AG10803 (cell line): ENCODE measurements at regions not wholly inside any gene's neighbourhood (a gene's known extent, or its start where the extent isn't known, plus 50 kb on each side); places are given as distances from the start of the nearest gene placed in this dataset.
"Not testable (repeated sequence)": the region's sequence is repeated elsewhere in the genome, so short reads cannot be mapped to it uniquely, and the experiment has no call there.

Source experiments
- DNase-seq: peaks from one replicate; pipeline ENCODE4 v3.0.0; 2010; ENCODE audit warnings: low read depth
- H3K4me3 ChIP-seq: 2 replicates; pipeline ENCODE4 v1.5.1; 2011; ENCODE audit warnings: mild to moderate bottlenecking, low read length, control low read depth
- TF ChIP-seq, protein P1 (sequence below): conservative IDR thresholded peaks from 2 replicates; pipeline ENCODE4 v1.5.1; 2011; ENCODE audit warnings: mild to moderate bottlenecking, low read length, control low read depth, inconsistent platforms

DNA sequence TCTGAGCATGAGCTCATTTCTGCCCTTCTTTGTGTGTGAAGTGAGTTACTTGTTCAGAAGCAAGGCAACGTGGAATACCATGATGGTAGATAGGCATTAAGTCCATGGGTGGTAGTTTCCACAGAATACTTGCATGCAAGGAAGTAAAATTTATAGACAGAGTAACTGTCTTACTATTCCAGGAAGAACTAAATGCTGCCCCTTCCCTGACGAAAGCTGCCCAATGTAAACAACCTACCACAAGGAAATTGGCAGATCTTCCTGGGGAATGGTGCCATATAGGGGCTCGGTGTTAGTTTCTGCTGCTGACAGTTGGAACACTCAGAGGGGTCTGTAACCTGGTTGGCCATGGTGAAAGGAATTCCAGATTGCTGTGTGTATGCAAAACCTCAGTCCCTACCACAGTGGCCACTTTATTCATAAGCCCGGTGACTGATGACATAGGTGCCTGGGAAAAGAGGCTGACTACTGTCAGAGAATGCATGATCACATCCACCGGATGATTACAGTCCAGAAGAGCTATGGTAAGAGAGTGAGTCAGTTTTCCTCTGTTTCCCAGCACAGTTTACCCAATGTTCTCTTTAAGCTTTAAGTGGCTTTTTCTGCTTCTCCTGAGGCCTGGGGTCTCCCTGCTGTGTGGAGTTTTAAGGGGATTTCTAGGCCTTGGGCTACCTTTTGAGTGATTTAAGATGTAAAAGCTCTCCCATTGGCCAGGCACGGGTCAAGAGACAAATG, 463.7 kb upstream of the NPAP1 start:
- not testable (repeated sequence) for DNase-seq, H3K4me3 ChIP-seq

DNA sequence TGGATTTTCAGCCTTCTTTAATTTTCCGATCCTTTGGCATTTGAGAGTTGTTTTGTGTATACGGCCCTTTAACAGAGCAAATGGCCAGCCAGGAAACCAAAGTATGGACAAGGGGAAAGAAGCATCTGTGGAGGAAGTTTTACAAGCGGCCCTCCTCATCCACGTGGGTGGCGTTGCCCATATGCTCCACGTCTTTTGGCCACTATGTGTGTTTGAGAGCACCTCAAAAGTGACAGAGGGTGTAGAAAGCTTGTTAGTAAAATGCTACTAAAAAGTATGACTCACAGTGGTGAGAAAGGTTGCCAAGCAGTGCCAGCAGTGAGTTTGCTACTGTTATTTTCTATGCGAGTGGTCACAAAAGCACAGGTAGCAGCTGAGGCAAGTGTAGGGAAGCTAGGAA, 451.8 kb upstream of the NPAP1 start:
- DNase-seq = no peak
- TF ChIP-seq, protein P1, sequence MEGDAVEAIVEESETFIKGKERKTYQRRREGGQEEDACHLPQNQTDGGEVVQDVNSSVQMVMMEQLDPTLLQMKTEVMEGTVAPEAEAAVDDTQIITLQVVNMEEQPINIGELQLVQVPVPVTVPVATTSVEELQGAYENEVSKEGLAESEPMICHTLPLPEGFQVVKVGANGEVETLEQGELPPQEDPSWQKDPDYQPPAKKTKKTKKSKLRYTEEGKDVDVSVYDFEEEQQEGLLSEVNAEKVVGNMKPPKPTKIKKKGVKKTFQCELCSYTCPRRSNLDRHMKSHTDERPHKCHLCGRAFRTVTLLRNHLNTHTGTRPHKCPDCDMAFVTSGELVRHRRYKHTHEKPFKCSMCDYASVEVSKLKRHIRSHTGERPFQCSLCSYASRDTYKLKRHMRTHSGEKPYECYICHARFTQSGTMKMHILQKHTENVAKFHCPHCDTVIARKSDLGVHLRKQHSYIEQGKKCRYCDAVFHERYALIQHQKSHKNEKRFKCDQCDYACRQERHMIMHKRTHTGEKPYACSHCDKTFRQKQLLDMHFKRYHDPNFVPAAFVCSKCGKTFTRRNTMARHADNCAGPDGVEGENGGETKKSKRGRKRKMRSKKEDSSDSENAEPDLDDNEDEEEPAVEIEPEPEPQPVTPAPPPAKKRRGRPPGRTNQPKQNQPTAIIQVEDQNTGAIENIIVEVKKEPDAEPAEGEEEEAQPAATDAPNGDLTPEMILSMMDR = no peak
- no peak overlapping the region for H3K4me3 ChIP-seq

DNA sequence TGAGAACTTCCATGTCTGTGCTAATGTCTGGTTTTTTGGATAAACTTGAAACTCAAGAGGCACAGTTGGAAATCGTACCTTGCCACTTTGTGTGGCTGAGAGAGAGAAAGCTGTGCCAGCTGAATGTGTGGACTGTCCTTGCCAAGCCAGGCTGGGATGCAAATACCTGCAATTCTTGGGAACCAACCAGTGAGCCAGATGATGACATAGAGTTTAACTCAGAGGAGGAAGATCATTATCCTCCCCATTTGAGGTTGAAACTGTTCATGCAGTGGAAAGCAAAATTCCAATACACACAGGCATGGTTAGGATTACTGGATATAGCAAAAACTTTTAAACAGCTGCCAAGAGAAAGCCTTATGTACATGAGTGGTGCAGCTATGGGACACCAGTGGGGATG, 451.4 kb upstream of the NPAP1 start:
- no peak overlapping the region for H3K4me3 ChIP-seq
- TF ChIP-seq, protein P1 = no peak
- DNase-seq = no peak

DNA sequence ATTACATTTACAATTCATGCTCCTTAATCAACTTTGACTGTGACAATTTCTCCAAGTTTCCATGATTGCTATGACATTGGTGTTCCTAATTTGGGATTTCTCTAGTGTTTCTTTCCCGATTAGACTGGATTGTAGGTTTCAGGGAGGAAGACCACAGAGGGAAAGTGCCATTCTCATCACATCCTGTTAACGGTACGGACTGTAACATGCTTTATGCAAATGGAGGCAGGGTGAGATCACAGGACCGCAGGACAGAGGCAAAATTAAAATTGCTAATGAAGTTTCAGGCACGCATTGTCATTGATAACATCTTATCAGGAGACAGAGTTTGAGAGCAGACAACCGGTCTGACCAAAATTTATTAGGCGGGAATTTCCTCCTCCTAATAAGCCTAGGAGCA, 446.7 kb upstream of the NPAP1 start:
- H3K4me3 ChIP-seq, DNase-seq: not testable (repeated sequence)

DNA sequence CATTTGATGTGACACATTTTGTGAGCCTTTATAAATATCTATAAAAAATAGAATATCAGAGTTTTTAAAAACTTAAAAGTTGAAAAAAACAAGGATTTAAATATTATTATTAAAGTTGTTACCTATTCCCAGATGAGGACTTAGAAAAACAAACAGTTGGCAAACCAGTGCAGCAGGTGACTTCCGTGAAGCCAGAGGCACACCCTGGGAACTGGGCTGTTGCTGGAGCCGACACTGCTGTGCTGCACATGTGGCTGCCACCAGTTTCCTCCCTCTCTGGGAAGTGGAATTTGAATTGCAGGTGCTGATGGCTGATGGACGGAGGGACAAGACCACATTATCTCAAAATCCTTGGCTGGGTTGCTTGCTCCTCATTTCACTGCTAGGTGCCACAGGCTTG, 442.4 kb upstream of the NPAP1 start:
- H3K4me3 ChIP-seq, DNase-seq: not testable (repeated sequence)

DNA sequence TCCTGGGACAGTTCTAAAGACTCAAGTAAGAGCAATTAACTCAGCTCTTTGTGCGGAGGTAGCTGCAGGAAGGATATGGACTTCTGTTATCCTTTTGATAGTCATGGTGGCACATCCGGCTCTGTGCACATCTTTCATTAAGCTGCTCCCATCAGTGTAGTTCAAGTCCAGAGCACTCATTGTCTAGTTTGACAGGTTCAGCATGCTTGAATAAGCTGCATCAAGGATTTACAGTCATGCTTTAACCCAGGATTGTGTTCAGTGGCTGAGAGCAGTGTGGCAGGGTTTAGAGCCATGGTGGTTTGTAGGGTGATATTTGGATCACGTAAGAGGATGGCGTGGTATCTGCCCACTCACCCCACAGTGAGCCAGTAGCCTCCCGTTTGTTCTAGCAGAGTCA, 435.0 kb upstream of the NPAP1 start:
- H3K4me3 ChIP-seq, DNase-seq: not testable (repeated sequence)

DNA sequence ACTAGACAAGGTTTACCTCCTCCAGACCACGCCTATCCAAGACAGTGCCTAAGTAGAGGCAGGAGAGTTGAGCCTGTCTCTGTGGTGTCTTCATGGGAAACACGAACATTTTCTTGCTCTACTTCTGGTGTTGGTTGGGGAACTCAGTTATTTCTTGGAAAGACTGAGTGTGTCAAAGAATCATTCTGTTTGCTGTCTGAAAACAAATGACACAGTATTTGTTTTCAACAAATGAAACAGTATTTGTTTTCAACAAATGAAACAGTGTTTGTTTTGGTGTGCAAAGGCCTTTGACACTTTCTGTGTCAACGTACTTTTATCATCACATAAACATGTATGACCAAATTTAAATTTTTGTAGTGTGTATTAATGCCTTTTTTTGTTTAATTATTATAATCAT, 416.5 kb upstream of the NPAP1 start:
- not testable (repeated sequence) for DNase-seq, H3K4me3 ChIP-seq

DNA sequence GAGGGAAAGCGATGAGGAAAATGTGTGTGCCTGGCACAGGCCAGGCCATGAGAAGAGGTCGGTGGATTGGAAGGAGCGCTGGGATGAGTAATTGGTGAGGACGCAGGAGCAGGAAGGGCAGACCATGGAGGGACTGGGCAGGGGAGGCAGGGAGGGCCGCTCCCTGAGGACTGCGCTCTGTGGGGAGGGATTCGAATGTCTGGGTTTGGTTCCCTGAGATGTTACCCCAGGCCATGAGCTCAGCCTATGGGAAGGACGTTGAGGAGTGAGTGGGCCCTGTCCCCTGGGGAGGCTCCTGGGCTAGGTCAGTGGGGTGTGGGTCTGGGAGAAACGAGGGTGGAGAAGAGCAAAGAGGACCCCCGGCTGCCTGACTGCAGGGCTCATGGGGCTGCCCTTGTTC, 415.2 kb upstream of the NPAP1 start:
- DNase-seq, H3K4me3 ChIP-seq: not testable (repeated sequence)

DNA sequence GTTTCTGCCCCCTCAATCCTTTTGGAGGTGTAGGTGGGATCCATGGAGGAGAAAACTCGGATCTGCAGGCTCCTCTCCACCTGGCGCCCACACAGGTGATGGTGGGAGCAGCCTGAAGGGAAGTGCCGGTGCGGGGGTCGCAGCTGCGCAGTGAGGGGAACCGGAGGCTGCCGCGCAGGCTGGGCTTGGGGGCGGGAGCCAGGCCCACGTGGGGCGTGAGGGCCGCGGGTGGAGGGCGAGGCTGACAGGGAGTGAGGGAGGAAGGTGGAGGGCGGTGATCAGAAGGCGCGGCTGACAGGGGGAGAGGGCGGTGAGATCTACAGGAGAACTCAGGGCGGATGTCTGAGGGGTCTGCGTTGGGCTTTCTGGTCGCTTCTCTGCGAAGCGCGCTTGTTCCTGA, 414.7 kb upstream of the NPAP1 start:
- not testable (repeated sequence) for DNase-seq, H3K4me3 ChIP-seq

DNA sequence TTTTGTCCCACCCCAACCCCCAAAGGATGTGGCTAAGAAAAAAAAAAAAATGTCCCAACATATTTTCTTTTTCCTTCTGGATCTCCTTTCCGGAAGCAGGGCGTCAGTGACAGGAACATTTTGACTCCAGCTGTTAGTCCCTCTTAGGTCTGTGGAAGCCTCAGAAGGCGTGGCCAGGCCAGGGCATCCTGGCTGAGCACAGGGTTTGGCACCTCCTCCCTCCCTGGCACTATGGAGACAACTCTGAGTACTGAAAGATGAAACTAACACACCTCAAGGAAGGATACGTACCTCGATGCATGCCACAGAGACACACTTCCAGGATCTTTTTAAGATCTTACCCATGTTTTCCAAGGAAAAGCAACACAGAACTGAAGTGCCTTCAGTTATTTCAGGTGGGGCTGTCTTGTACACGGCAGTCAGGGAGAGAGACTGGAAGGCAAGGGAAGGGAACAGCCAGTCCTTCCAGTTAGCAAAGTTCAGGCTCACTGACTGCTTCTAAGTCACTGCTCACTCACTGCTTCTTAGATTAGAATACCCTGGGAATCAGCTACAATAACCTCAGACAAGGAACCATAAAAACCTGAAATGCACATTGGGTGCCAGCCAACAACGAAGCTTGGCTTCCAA, 406.9 kb upstream of the NPAP1 start:
- not testable (repeated sequence) for DNase-seq, H3K4me3 ChIP-seq

DNA sequence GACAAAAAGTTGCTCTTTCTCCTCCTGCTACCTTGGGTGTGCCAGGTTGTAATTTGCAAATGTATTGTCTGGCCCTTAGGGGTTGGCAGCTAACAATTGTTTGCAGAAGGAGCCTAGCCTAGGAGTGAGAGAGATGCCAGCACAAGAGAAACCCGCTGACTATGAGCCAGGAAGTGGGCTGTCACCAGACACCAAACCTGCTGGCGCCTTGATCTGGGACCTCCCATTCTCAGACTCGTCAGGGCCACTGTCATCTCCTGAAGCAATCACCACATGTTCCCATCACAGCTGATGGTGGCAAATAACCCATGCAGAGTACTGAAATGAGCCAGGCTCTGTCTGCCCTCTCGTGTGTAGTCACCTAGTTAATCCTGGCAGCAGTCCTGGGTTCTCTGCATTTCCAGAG, 406.4 kb upstream of the NPAP1 start:
- TF ChIP-seq, protein P1 = no peak
- no peak overlapping the region for H3K4me3 ChIP-seq
- no peak for DNase-seq

DNA sequence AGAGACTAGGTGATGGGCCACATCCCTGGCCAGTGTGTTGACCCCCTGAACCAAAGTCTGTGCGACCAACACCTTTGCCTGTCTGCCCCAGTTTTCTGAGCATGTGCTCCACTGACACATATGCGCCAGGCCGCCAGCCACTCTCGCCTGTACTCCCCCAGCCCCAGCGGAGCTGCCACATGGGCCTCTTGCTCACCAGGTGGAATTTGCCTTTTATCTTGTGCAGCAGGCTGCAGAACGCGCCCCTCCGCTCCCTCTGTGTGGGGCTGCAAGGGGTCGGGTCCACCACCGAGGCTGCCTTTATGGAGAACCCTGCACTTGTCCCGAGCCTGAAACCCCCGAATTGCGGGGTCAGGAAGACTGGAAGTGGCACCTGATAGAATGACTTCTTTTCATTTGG, 405.7 kb upstream of the NPAP1 start:
- TF ChIP-seq, protein P1 = no peak
- H3K4me3 ChIP-seq = no peak overlapping the region
- no peak for DNase-seq

DNA sequence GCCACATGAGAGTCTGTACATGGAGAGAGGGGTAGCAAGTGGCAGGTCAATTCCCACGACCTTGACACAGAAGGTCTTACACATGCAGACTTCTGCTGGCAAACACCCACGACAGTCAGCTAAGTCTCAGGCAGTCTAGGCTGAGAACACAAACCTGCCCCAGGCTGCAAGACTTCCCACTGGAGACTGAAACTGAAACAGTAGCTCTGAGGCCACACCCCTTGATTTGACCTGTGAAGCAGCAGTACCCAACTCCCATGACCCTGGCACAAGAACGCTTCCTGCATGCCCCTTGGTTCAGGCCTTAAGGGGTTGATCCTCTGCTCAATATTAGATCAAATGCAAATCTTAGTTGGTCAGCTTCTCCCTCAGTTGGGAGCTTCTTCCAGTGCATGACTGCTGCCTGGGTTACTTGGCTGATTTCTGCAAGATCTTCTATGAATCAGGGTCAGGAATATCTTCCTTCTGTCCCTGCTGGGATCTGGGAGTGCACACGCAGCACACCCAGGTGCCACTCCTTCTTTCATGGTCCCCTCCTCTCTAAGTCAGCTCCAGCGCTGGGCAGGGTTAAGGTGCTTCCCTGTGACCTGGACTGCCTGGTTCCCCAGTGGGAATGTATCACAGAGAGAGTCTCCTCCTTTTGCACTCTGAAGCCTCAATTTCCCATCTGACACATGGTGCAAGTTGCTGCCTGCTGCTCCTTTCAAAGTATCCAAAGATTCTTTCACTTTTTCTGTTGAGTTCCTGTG, 403.9 kb upstream of the NPAP1 start:
- DNase-seq, H3K4me3 ChIP-seq: not testable (repeated sequence)
